Naive thymus-derived CD4-positive, alpha-beta T cell (primary cell): ENCODE measurements at regions not wholly inside any gene's neighbourhood (a gene's known extent, or its start where the extent isn't known, plus 50 kb on each side); places are given as distances from the start of the nearest gene placed in this dataset.

Experiments used
- ATAC-seq: fragments of 150-1000 bp; cut with Tn5 transposase; 2 replicates; pipeline ENCODE4 v1.10.0; 2021; ENCODE audit warnings: mild to moderate bottlenecking, moderate library complexity
- CTCF ChIA-PET: fragments of 350-600 bp; sonication (Branson Sonifier 250); formaldehyde crosslinking; loops from one replicate; lab custom pipeline; 2021; ENCODE audit warnings: antibody characterized with exemption; lab: Charles Lee
- POLR2A ChIA-PET: fragments of 350-600 bp; sonication (Branson Sonifier 250); formaldehyde crosslinking; loops from one replicate; lab custom pipeline; 2021; ENCODE audit warnings: antibody characterized with exemption, inconsistent platforms; lab: Charles Lee
- DNase-seq, 9 donors: peaks; one replicate each; pipeline versions ENCODE4 v3.0.0 to v3.0.0-alpha.2; 2020 to 2022; ENCODE audit warnings: mixed read lengths in 1 of 9
- H3K27ac ChIP-seq: one replicate; pipeline ENCODE4 v1.7.0; 2013; ENCODE audit warnings: mild to moderate bottlenecking, low read depth, low read length, moderate library complexity
- H3K27me3 ChIP-seq, 2 donors: one replicate each; pipeline ENCODE4 v1.7.0; 2013; ENCODE audit warnings: low read length in 2 of 2, mild to moderate bottlenecking in 2 of 2, moderate library complexity in 2 of 2; ENCODE audit not compliant: control insufficient read depth in 2 of 2, insufficient read depth in 2 of 2
- H3K36me3 ChIP-seq, 3 experiments: 1 replicate in 2 of 3; 2 replicates in 1 of 3; pipeline ENCODE4 v1.7.0; 2013; ENCODE audit warnings: low read length in 3 of 3, mild to moderate bottlenecking in 3 of 3, moderate library complexity in 1 of 3; ENCODE audit not compliant: insufficient read depth in 3 of 3, control insufficient read depth in 2 of 3
- H3K4me1 ChIP-seq, 2 donors: one replicate each; pipeline ENCODE4 v1.7.0; 2013; ENCODE audit warnings: low read length in 2 of 2, mild to moderate bottlenecking in 2 of 2, moderate library complexity in 1 of 2; ENCODE audit not compliant: control insufficient read depth in 2 of 2, insufficient read depth in 2 of 2
- H3K4me3 ChIP-seq: 2 replicates; pipeline ENCODE4 v1.7.0; 2013; ENCODE audit warnings: mild to moderate bottlenecking, low read length
- H3K9me3 ChIP-seq, 3 experiments: 1 replicate in 2 of 3; 2 replicates in 1 of 3; pipeline ENCODE4 v1.7.0; 2013; ENCODE audit warnings: low read length in 3 of 3; ENCODE audit not compliant: control insufficient read depth in 2 of 3
- H3K27ac Mint-ChIP-seq, 9 donors: one replicate each; pipeline ENCODE4 v1.8.0; 2020 to 2022; ENCODE audit warnings: mixed read lengths in 9 of 9, mild to moderate bottlenecking in 8 of 9, moderate library complexity in 5 of 9, inconsistent platforms in 2 of 9
- H3K27me3 Mint-ChIP-seq, 5 donors: one replicate each; pipeline ENCODE4 v1.8.0; 2021 to 2022; ENCODE audit warnings: mixed read lengths in 5 of 5, mild to moderate bottlenecking in 1 of 5
- H3K36me3 Mint-ChIP-seq, 5 donors: one replicate each; pipeline ENCODE4 v1.8.0; 2020 to 2022; ENCODE audit warnings: mixed read lengths in 5 of 5, mild to moderate bottlenecking in 3 of 5, inconsistent platforms in 1 of 5
- H3K4me1 Mint-ChIP-seq, 7 donors: one replicate each; pipeline ENCODE4 v1.8.0; 2020 to 2022; ENCODE audit warnings: mixed read lengths in 7 of 7, mild to moderate bottlenecking in 3 of 7, inconsistent platforms in 1 of 7
- H3K4me3 Mint-ChIP-seq, 10 donors: one replicate each; pipeline ENCODE4 v1.8.0; 2020 to 2022; ENCODE audit warnings: mild to moderate bottlenecking in 10 of 10, mixed read lengths in 10 of 10, moderate library complexity in 6 of 10, inconsistent platforms in 2 of 10
- H3K9me3 Mint-ChIP-seq, 11 donors: one replicate each; pipeline ENCODE4 v1.8.0; 2020 to 2022; ENCODE audit warnings: mixed read lengths in 11 of 11, mild to moderate bottlenecking in 4 of 11, inconsistent platforms in 1 of 11, moderate library complexity in 1 of 11
- intact Hi-C, 2 donors: fragments of 100-400 bp; cut with micrococcal nuclease; formaldehyde crosslinking; loops; one replicate each; pipeline ENCODE4 v1.15.1; 2023

- H3K36me3 Mint-ChIP-seq: no peaks in the 10 kb centered on the region
- peaks cover 0 to 11% (median 0%) of the 10 kb centered on the region in 11 donors for H3K9me3 Mint-ChIP-seq
- Histone ChIP-seq H3K27me3 (no peaks in the 10 kb centered on the region), H3K4me1 (no peaks in the 10 kb centered on the region), H3K9me3 (no peaks in the 10 kb centered on the region), H3K36me3 (no peaks in the 10 kb centered on the region), H3K4me3 (no peak overlapping the region), H3K27ac (no peak overlapping the region)
- H3K27me3 Mint-ChIP-seq: no peaks in the 10 kb centered on the region
- POLR2A ChIA-PET: no interaction called here
- intact Hi-C loops: no loop called here
- CTCF ChIA-PET: no interaction called here
- H3K27ac Mint-ChIP-seq: no peak overlapping the region
- ATAC-seq: no peak
- no peaks in the 10 kb centered on the region for H3K4me1 Mint-ChIP-seq
- no peak for DNase-seq
- H3K4me3 Mint-ChIP-seq: no peak overlapping the region
Measured at GRCh38 chr4:31094474-31094873, 374.3 kb downstream of the PCDH7 start.

- H3K27me3 Mint-ChIP-seq: no peaks in the 10 kb centered on the region
- H3K36me3 ChIP-seq: no peaks in the 10 kb centered on the region
- H3K4me1 ChIP-seq: no peaks in the 10 kb centered on the region
- CTCF ChIA-PET: no interaction called here
- H3K9me3 Mint-ChIP-seq: peaks cover 0 to 7% (median 0%) of the 10 kb centered on the region in 11 donors
- no peak overlapping the region for H3K27ac ChIP-seq
- H3K4me1 Mint-ChIP-seq: no peaks in the 10 kb centered on the region
- POLR2A ChIA-PET: no interaction called here
- no peak overlapping the region for H3K4me3 Mint-ChIP-seq
- intact Hi-C loops: no loop called here
- H3K27ac Mint-ChIP-seq: no peak overlapping the region
- no peaks in the 10 kb centered on the region for H3K9me3 ChIP-seq
- H3K36me3 Mint-ChIP-seq: no peaks in the 10 kb centered on the region
- ATAC-seq (no peak), DNase-seq (no peak)
- no peaks in the 10 kb centered on the region for H3K27me3 ChIP-seq
- H3K4me3 ChIP-seq: no peak overlapping the region
Measured at GRCh38 chr4:31097999-31098398, 377.8 kb downstream of the PCDH7 start.

DNA sequence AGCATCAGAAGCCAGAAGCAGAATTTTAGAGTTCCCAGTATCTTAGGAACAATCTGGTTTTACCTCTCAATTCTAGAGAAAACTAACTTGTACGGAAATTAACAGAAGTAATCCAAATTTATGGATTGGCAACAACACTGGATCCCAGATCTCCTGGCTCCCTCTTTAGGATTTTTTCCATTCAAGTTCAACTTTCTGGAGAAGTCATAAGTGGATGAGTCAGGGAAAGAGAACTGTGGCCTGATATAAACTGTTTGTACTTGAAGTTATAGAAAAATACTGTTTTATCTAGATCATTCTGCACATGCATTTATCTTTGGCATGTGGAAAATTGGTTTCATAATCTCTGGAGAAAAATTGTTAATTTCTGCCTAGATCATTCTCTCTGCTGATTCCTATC is 380.4 kb downstream of the PCDH7 start:
- no peaks in the 10 kb centered on the region for H3K36me3 ChIP-seq
- no peaks in the 10 kb centered on the region for H3K4me1 Mint-ChIP-seq
- POLR2A ChIA-PET: no interaction called here
- no peaks in the 10 kb centered on the region for H3K9me3 ChIP-seq
- H3K27ac ChIP-seq: no peak overlapping the region
- H3K4me3 Mint-ChIP-seq: no peak overlapping the region
- no peak overlapping the region for H3K27ac Mint-ChIP-seq
- intact Hi-C loops: no loop called here
- H3K4me1 ChIP-seq: no peaks in the 10 kb centered on the region
- no peak for DNase-seq
- no peaks in the 10 kb centered on the region for H3K27me3 ChIP-seq
- no peak for ATAC-seq
- CTCF ChIA-PET: no interaction called here
- H3K4me3 ChIP-seq: no peak overlapping the region
- H3K9me3 Mint-ChIP-seq: peaks cover 0 to 20% (median 2%) of the 10 kb centered on the region in 11 donors
- no peaks in the 10 kb centered on the region for H3K36me3 Mint-ChIP-seq
- H3K27me3 Mint-ChIP-seq: no peaks in the 10 kb centered on the region

DNA sequence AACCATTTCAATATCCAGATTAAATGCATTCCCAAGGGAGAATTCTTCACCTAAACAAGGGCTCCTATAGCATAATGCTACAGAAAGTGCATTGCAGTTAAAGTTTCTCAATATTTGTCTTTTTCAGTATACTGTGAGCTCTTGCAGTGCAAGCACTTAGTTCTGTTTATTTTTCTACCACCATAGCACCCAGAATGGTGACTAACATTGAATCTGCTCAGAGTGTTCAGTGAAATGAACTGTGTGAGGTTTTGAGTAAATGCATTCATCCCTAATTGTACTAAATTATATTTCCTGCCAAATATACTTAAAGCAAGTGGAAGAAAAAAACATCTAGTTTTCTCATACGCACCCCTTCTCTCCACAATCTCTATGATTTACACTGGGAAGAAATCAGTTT is 383.9 kb downstream of the PCDH7 start:
- Histone ChIP-seq H3K27ac (no peak overlapping the region), H3K27me3 (no peaks in the 10 kb centered on the region), H3K4me3 (no peak overlapping the region), H3K4me1 (no peaks in the 10 kb centered on the region), H3K9me3 (no peaks in the 10 kb centered on the region), H3K36me3 (no peaks in the 10 kb centered on the region)
- H3K4me3 Mint-ChIP-seq: no peak overlapping the region
- POLR2A ChIA-PET: no interaction called here
- no peaks in the 10 kb centered on the region for H3K36me3 Mint-ChIP-seq
- H3K27me3 Mint-ChIP-seq: no peaks in the 10 kb centered on the region
- CTCF ChIA-PET: no interaction called here
- H3K9me3 Mint-ChIP-seq: peaks cover 0 to 13% (median 0%) of the 10 kb centered on the region in 11 donors
- no peak overlapping the region for H3K27ac Mint-ChIP-seq
- intact Hi-C loops: no loop called here
- no peaks in the 10 kb centered on the region for H3K4me1 Mint-ChIP-seq
- DNase-seq (no peak), ATAC-seq (no peak)

GRCh38 chr4:31104577-31104976 is 384.4 kb downstream of the PCDH7 start:
- H3K4me1 Mint-ChIP-seq: no peaks in the 10 kb centered on the region
- no peaks in the 10 kb centered on the region for H3K27me3 Mint-ChIP-seq
- H3K27me3 ChIP-seq: no peaks in the 10 kb centered on the region
- no peak overlapping the region for H3K4me3 Mint-ChIP-seq
- ATAC-seq (no peak), DNase-seq (no peak)
- no peak overlapping the region for H3K4me3 ChIP-seq
- no peaks in the 10 kb centered on the region for H3K36me3 ChIP-seq
- H3K36me3 Mint-ChIP-seq: no peaks in the 10 kb centered on the region
- H3K9me3 Mint-ChIP-seq: peaks cover 0 to 13% (median 0%) of the 10 kb centered on the region in 11 donors
- ChIA-PET POLR2A (no interaction called here), CTCF (no interaction called here)
- intact Hi-C loops: no loop called here
- H3K27ac Mint-ChIP-seq: no peak overlapping the region
- no peak overlapping the region for H3K27ac ChIP-seq
- H3K9me3 ChIP-seq: no peaks in the 10 kb centered on the region
- H3K4me1 ChIP-seq: no peaks in the 10 kb centered on the region

DNA sequence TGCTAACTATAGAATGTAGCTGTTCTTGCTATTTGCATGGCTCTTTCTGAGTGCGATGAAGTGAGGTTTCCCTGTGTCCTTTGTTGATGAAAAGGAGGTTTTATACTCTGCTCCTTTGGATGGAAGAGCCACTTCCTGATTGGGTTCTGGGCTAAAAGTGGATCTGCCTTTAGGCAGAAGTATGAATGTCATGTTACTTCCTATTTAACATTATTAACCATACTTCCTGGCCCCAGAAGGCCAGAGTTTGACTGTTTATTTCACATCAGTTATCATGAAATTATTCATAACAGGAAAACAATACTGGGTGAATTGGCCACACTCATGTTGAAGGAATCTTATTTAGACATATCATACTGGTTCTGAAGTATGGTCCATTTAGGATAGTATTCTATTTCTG is 386.2 kb downstream of the PCDH7 start:
- no peaks in the 10 kb centered on the region for H3K9me3 ChIP-seq
- H3K4me1 ChIP-seq: no peaks in the 10 kb centered on the region
- ATAC-seq (no peak), DNase-seq (no peak)
- Mint-ChIP-seq H3K4me3 (no peak overlapping the region), H3K4me1 (no peaks in the 10 kb centered on the region), H3K27me3 (no peaks in the 10 kb centered on the region), H3K36me3 (no peaks in the 10 kb centered on the region), H3K27ac (no peak overlapping the region), H3K9me3 (peaks cover 0 to 13% (median 0%) of the 10 kb centered on the region in 11 donors)
- H3K4me3 ChIP-seq: no peak overlapping the region
- no peak overlapping the region for H3K27ac ChIP-seq
- intact Hi-C loops: no loop called here
- no peaks in the 10 kb centered on the region for H3K36me3 ChIP-seq
- CTCF ChIA-PET: no interaction called here
- no peaks in the 10 kb centered on the region for H3K27me3 ChIP-seq
- POLR2A ChIA-PET: no interaction called here

GRCh38 chr4:31107362-31107761 is 387.2 kb downstream of the PCDH7 start:
- no peak overlapping the region for H3K4me3 Mint-ChIP-seq
- no peaks in the 10 kb centered on the region for H3K4me1 Mint-ChIP-seq
- no peaks in the 10 kb centered on the region for H3K27me3 ChIP-seq
- H3K36me3 Mint-ChIP-seq: no peaks in the 10 kb centered on the region
- no peak overlapping the region for H3K27ac ChIP-seq
- CTCF ChIA-PET: no interaction called here
- no peaks in the 10 kb centered on the region for H3K9me3 ChIP-seq
- H3K4me1 ChIP-seq: no peaks in the 10 kb centered on the region
- H3K9me3 Mint-ChIP-seq: peaks cover 0 to 13% (median 0%) of the 10 kb centered on the region in 11 donors
- H3K4me3 ChIP-seq: no peak overlapping the region
- no peak overlapping the region for H3K27ac Mint-ChIP-seq
- DNase-seq (no peak), ATAC-seq (no peak)
- POLR2A ChIA-PET: no interaction called here
- no peaks in the 10 kb centered on the region for H3K27me3 Mint-ChIP-seq
- H3K36me3 ChIP-seq: no peaks in the 10 kb centered on the region
- intact Hi-C loops: no loop called here
